Cardiac fibroblast (primary cell): ENCODE measurements at regions not wholly inside any gene's neighbourhood (a gene's known extent, or its start where the extent isn't known, plus 50 kb on each side); places are given as distances from the start of the nearest gene placed in this dataset.

ENCODE experiments used
- DNase-seq, 2 donors: peaks; one replicate each; pipeline versions ENCODE4 v3.0.0 to v3.0.0-alpha.2; 2010; ENCODE audit warnings: low read depth in 2 of 2
- H3K4me3 ChIP-seq, 2 donors: replicated peaks in 1 of 2; 1 replicate in 1 of 2; 2 replicates in 1 of 2; pipeline ENCODE4 v1.5.1; 2011; ENCODE audit warnings: low read depth in 2 of 2, low read length in 2 of 2, mild to moderate bottlenecking in 2 of 2, moderate library complexity in 1 of 2
- TF ChIP-seq, protein P1 (sequence below): IDR thresholded peaks from one replicate; pipeline ENCODE4 v1.5.1; 2011; ENCODE audit warnings: low read depth, mild to moderate bottlenecking, low read length, inconsistent platforms

DNA sequence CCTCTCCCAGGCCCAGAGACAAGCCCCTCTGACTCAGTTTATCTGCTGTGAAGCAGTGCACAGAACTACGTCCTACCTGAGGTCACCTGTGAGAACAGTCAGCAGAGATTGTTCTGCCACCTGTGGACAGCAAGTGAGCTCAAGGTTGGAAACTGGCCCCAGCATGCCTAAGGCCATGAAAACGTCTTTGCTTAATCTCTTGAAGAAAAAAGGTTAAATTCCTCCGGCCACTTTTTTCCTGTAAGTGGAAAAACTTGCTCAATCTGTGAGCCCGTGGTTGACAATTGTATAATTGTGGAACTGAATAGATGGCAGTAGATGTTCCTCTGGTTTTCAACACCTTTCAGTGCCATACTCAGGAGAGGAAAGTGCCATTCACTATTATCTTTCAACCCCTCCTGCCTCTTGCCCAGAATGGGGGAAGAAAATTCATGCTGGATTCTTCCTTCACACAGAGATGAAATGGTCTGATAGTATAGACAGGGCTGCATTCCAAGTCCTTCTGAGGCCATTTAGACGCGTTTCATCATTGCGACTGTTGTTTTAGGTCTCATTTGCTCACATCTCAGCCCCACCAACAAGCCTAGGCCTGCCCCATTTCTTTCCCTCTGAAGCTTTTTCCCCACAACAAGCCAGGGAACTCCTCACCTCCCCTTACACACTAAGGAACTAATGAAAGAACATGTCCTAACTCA is 292.9 kb downstream of the FZD1 start:
- H3K4me3 ChIP-seq = no peak overlapping the region
- TF ChIP-seq, protein P1, sequence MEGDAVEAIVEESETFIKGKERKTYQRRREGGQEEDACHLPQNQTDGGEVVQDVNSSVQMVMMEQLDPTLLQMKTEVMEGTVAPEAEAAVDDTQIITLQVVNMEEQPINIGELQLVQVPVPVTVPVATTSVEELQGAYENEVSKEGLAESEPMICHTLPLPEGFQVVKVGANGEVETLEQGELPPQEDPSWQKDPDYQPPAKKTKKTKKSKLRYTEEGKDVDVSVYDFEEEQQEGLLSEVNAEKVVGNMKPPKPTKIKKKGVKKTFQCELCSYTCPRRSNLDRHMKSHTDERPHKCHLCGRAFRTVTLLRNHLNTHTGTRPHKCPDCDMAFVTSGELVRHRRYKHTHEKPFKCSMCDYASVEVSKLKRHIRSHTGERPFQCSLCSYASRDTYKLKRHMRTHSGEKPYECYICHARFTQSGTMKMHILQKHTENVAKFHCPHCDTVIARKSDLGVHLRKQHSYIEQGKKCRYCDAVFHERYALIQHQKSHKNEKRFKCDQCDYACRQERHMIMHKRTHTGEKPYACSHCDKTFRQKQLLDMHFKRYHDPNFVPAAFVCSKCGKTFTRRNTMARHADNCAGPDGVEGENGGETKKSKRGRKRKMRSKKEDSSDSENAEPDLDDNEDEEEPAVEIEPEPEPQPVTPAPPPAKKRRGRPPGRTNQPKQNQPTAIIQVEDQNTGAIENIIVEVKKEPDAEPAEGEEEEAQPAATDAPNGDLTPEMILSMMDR = no peak
- DNase-seq = peak in 1 of 2 donors; percentile 5

DNA sequence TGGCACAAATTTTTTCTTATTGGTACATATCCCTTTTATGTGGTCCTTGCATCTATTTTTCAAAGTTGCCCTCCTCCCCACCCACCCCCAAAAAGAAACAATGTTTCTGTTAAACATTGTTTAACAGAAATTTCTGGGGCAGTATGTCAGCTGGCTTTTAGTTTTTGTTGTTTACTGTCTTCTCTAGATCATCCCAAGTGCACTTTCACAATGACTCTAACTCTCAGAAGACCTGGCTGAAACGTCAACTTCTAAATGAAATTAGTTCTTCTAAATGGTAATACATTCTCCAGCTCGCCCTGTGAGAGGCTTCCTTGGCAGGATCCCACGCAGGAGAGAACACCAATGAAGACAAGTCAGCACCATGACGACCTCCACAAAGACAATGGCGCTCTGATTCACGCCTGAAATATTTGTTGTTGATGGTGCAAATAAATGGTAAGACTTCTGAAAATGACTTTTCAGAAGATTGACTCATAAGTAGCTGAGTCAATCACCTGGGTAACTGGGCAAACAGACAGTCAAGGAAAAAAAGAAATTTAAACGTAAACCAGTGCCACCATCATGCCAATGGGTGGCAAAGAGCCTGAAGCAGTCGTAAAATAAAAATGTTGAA is 293.7 kb downstream of the FZD1 start:
- TF ChIP-seq, protein P1 = no peak
- peak; percentile 54 to 97 for DNase-seq
- no peak overlapping the region for H3K4me3 ChIP-seq

DNA sequence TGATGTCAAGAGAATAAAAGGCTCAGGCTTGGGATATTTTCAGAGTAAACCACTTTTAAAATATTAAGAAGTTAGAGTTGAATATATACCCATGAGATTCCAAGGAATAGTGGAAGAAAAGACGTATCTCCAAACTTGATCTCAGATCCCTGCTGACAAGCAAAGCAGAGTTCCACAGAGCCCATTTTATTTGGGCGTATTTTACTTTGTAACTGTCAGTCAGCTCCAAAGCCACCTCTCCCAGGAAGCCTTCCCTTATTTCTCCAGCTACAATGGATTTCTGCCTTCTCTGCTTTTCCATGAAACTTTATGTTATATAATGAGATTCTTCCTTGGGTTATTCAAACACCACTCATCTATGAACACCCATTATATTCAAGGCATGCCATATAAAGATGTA is 295.7 kb downstream of the FZD1 start:
- no peak overlapping the region for H3K4me3 ChIP-seq
- TF ChIP-seq, protein P1 = no peak

DNA sequence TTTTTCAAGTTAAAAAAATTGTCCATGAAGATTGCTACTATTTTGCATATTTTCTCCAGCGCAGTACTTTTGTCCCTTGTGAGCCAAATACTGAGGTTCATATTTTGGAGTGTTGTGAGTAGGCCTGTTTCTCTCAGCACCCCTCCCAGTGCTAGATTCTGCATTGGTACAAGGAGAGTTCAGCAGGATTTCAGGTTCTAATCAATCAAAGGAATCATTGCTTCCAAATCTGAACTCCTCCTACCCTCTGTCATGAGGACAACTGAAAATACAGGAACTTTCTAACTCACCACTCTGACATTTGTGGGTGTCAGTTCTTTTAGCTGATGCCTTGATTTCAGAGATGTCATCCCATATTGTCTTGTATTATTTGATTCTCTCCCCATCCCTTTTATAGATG is 299.9 kb downstream of the FZD1 start:
- H3K4me3 ChIP-seq = no peak overlapping the region
- no peak for DNase-seq
- TF ChIP-seq, protein P1 = no peak

More for the DNA sequence above, 295.7 kb downstream of the FZD1 start:
- no peak for DNase-seq

DNA sequence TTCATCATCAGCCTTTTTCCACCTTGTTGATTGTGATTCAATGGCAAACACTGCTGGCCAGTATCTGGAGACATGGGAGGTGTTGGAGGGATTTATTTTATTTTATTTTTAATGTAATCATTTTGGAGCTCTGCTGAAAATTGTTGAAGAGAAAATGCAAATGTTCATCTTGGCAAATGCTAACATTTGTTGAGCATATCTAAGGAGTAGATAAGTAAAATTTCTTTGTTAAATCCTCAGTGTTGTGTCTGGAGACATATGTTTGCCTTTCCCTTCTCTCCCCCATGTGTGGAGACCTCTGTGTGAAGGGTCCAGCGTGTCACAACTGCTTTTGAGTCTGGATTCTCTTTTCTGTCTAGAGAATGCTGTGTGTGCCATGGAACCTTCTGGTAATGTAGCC is 300.3 kb downstream of the FZD1 start:
- no peak overlapping the region for H3K4me3 ChIP-seq
- TF ChIP-seq, protein P1 = no peak
- DNase-seq = no peak

DNA sequence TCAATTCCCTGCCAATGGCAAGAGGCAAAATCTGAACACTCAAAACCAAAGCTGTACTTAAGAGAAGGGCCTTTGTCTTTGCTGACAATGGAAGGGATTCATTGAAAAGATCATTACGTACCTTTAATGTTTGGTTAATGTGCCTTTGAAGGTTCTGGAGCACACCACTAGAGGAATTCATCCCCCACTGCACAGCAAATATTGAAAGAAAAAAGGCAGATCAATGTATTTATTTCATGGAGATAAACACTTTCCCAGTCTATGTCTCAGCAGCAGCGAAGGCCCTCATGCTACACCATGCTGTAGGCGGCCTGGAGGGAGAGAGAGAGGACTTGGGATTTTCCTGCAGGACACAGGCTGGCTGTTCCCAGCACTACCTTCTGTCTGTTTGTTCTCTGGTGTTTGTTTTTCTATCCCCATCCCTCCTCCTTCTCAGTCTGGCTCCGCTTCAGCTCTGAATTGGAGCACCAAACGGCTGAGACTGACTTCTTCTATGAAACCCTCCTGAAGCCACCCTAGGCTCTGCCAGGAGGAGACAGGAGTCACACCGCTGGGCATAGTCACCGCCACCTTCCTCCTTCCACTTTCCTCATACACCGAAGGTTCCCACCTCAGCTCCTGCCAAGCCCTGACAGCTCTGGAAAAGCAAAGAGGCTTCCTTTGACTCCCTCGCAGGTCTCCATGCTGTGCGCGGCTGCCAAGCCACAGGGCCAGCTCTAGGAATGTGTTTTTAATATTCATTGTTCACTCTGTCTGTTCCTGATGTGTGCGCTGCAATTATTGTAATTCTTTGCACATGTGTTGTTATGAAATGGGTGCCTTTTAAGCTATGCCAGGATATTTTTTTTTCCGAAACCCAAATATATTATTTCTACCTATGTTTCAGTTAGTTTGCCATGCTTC is 301.5 kb downstream of the FZD1 start:
- no peak overlapping the region for H3K4me3 ChIP-seq
- DNase-seq = no peak
- TF ChIP-seq, protein P1 = no peak
